HL-60 (cell line): ENCODE measurements at regions not wholly inside any gene's neighbourhood (a gene's known extent, or its start where the extent isn't known, plus 50 kb on each side); places are given as distances from the start of the nearest gene placed in this dataset.

Experiments used
- DNase-seq, 2 experiments: peaks; one replicate each; pipeline ENCODE4 v3.0.0-alpha.2; 2010 to 2020; ENCODE audit warnings: low read depth in 1 of 2, low spot score in 1 of 2
- H3K27ac ChIP-seq: fragments of 250-450 bp; sonication (Bioruptor Pico); replicated peaks from 2 replicates; pipeline ENCODE4 v1.5.1; 2020; ENCODE audit warnings: mild to moderate bottlenecking, moderate library complexity
- H3K27me3 ChIP-seq: fragments of 250-450 bp; sonication (Bioruptor Pico); 2 replicates; pipeline ENCODE4 v1.5.1; 2021; ENCODE audit warnings: mild to moderate bottlenecking, moderate library complexity; ENCODE audit not compliant: insufficient read depth, poor library complexity, severe bottlenecking
- H3K4me3 ChIP-seq: replicated peaks from 2 replicates; pipeline ENCODE4 v1.5.1; 2011; ENCODE audit warnings: mild to moderate bottlenecking, control low read depth, low read length; ENCODE audit not compliant: insufficient read depth
- CTCF ChIP-seq: IDR thresholded peaks from one replicate; pipeline ENCODE4 v1.5.1; 2011; ENCODE audit warnings: low read length, control low read depth, inconsistent platforms; ENCODE audit not compliant: insufficient read depth
- GABPA ChIP-seq: IDR thresholded peaks from 2 replicates; pipeline ENCODE4 v1.6.1; 2012; ENCODE audit warnings: low read depth
- POLR2AphosphoS5 ChIP-seq: IDR thresholded peaks from 2 replicates; pipeline ENCODE4 v1.6.1; 2012; ENCODE audit warnings: low read depth
- REST ChIP-seq: IDR thresholded peaks from 2 replicates; pipeline ENCODE4 v1.6.1; 2012; ENCODE audit warnings: low read depth; ENCODE audit not compliant: insufficient replicate concordance
- SPI1 ChIP-seq: IDR thresholded peaks from 2 replicates; pipeline ENCODE4 v1.6.1; 2012; ENCODE audit warnings: low read depth, mild to moderate bottlenecking, borderline replicate concordance

- no peaks in the 10 kb centered on the region for H3K27me3 ChIP-seq
- DNase-seq, result no peak
- TF ChIP-seq REST, result no peak
Observed at GRCh38 chr16:73287859-73288405, 240.0 kb upstream of the ZFHX3 start.

GRCh38 chr16:73286346-73287267, 238.7 kb upstream of the ZFHX3 start:
- DNase-seq, result no peak
- Histone ChIP-seq H3K27ac (no peak overlapping the region), H3K27me3 (peaks cover 3% of the 10 kb centered on the region), H3K4me3 (no peak overlapping the region)
- TF ChIP-seq POLR2AphosphoS5 (no peak), SPI1 (no peak), CTCF (no peak), REST (no peak), GABPA (no peak)

More at GRCh38 chr16:73287859-73288405, 240.0 kb upstream of the ZFHX3 start:
- Histone ChIP-seq H3K27ac (no peak overlapping the region), H3K4me3 (no peak overlapping the region)

- no peak for DNase-seq
- TF ChIP-seq REST, result no peak
- no peak for TF ChIP-seq CTCF
- TF ChIP-seq SPI1, result no peak
- no peak for TF ChIP-seq POLR2AphosphoS5
- no peak for TF ChIP-seq GABPA
- H3K4me3 ChIP-seq, result no peak overlapping the region
- peaks cover 3% of the 10 kb centered on the region for H3K27me3 ChIP-seq
- no peak overlapping the region for H3K27ac ChIP-seq
Observed at GRCh38 chr16:73285436-73286201, 237.7 kb upstream of the ZFHX3 start.
